ENCODE measurements at regions not wholly inside any gene's neighbourhood (a gene's known extent, or its start where the extent isn't known, plus 50 kb on each side); places are given as distances from the start of the nearest gene placed in this dataset.

DNA sequence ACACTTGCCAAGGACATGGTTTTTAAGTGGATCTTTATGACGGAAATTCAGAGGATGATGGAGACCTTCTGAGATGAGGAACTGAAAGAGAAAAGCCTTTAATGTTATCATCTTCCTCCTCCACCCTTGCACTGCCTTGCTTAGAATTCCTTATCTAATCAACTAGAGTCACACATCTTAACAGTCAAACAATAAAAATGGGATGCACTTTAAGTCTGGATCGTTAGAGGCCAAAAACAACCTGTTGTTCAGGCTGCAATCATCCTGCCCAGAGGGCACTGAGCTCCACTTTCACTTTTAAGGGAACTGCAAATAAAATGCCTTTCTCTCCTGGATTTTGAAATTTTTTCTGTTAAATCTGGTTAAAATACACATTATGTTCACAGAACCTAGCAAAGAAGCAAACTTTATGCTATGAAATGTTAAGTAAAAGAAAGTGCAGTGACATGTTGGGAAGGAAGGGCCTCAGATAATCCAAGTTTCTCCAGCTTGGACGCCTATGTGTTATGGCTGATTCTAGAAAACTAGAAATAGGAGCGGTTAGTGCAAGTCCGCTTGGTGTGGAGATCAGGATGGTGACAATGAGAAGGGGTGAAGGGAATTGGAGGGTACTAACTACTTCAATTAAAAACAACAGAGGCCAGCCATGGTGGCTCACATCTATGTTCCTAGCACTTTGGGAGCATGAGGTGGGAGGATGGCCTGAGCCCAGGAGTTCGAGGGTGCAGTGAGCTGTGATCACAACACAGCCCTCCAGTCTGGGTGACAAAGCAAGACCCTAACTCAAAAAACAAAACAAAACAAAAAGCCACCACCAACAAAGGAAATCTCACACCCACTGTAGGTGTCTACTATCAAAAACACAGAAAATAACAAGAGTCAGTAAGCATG lies 66.4 kb upstream of the KIF13A start:
- DNase-seq = no peak
- intact Hi-C loops (cut with micrococcal nuclease) = no loop called here
- H3K9me3 ChIP-seq (ENCODE audit: control extremely low read depth in 1 of 3, control insufficient read depth in 2 of 3, insufficient read depth in 1 of 3, low read length in 2 of 3) = no peaks in the 10 kb centered on the region
- no peaks in the 10 kb centered on the region for H4K20me1 ChIP-seq (ENCODE audit: control insufficient read depth, insufficient read depth, low read length, poor library complexity, severe bottlenecking)
- no peaks in the 10 kb centered on the region for H3K9me3 Mint-ChIP-seq (ENCODE audit: insufficient read depth)
- no peak overlapping the region for H3K9ac ChIP-seq (ENCODE audit: low read length)
- ATAC-seq (ENCODE audit: low read depth) = no peak
- H3K4me3 ChIP-seq (ENCODE audit: control extremely low read depth in 1 of 5, extremely low read depth in 1 of 5, insufficient read depth in 1 of 5, low read depth in 2 of 5, low read length in 4 of 5) = no peak overlapping the region
- TF ChIP-seq, protein P1, sequence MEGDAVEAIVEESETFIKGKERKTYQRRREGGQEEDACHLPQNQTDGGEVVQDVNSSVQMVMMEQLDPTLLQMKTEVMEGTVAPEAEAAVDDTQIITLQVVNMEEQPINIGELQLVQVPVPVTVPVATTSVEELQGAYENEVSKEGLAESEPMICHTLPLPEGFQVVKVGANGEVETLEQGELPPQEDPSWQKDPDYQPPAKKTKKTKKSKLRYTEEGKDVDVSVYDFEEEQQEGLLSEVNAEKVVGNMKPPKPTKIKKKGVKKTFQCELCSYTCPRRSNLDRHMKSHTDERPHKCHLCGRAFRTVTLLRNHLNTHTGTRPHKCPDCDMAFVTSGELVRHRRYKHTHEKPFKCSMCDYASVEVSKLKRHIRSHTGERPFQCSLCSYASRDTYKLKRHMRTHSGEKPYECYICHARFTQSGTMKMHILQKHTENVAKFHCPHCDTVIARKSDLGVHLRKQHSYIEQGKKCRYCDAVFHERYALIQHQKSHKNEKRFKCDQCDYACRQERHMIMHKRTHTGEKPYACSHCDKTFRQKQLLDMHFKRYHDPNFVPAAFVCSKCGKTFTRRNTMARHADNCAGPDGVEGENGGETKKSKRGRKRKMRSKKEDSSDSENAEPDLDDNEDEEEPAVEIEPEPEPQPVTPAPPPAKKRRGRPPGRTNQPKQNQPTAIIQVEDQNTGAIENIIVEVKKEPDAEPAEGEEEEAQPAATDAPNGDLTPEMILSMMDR (IDR thresholded peaks at IDR 0.05) = no peak
- TF ChIP-seq EZH2 (IDR thresholded peaks at IDR 0.05; ENCODE audit: borderline replicate concordance, insufficient read depth, low read depth, low read length, poor library complexity, severe bottlenecking) = no peak
- no peak overlapping the region for H3K4me2 ChIP-seq (replicated peaks; ENCODE audit: low read depth, low read length, poor library complexity, severe bottlenecking)
- H3K27ac Mint-ChIP-seq = no peak overlapping the region
- no peak overlapping the region for H3K27ac ChIP-seq (ENCODE audit: low read length in 2 of 2)
- no peak overlapping the region for H2AFZ ChIP-seq (ENCODE audit: insufficient read depth, low read depth, low read length, poor library complexity, severe bottlenecking)
- no peaks in the 10 kb centered on the region for H3K36me3 ChIP-seq (replicated peaks in 1 of 2; ENCODE audit: control extremely low read depth in 1 of 2, control insufficient read depth in 1 of 2, extremely low read depth in 1 of 2, insufficient read depth in 2 of 2, low read length in 1 of 2)
- ChIA-PET CTCF (no interaction called here), POLR2A (no interaction called here)
- no peak overlapping the region for H3K4me3 Mint-ChIP-seq
- no peaks in the 10 kb centered on the region for H3K4me1 Mint-ChIP-seq
- no peaks in the 10 kb centered on the region for H3K4me1 ChIP-seq (ENCODE audit: control insufficient read depth in 2 of 2, insufficient read depth in 2 of 2, low read length in 2 of 2)
- 100% methylated on average over 1 of the region's 6 CpGs for WGBS (ENCODE audit: insufficient coverage)
- H3K27me3 ChIP-seq (replicated peaks in 1 of 4; ENCODE audit: control extremely low read depth in 1 of 4, control insufficient read depth in 3 of 4, insufficient read depth in 4 of 4, low read length in 3 of 4) = no peaks in the 10 kb centered on the region
- no peaks in the 10 kb centered on the region for H3K79me2 ChIP-seq (ENCODE audit: control insufficient read depth, insufficient read depth, low read length)
- H3K27me3 Mint-ChIP-seq = peaks cover 8% of the 10 kb centered on the region

DNA sequence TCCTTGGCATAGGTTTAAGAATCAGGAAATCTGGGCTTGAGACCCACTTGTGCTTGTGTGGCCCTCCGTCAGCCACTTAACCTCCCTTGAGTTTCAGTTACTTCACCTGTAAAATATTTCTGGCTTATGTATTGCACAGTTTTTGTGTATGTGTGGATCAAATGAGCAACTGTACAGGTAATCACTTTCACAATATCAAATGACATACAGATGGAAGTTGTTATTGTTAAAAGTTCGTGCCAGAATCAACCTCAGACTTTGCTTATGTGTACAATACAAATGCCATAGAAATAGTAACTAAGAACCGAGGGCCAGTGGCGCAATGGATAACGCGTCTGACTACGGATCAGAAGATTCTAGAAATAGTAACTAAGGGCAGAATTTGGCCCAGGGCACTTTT lies 65.6 kb upstream of the KIF13A start:
- H3K27me3 ChIP-seq (replicated peaks in 1 of 4; ENCODE audit: control extremely low read depth in 1 of 4, control insufficient read depth in 3 of 4, insufficient read depth in 4 of 4, low read length in 3 of 4) = no peaks in the 10 kb centered on the region
- intact Hi-C loops (cut with micrococcal nuclease) = no loop called here
- H3K4me2 ChIP-seq (replicated peaks; ENCODE audit: low read depth, low read length, poor library complexity, severe bottlenecking) = no peak overlapping the region
- Mint-ChIP-seq H3K27me3 (peaks cover 8% of the 10 kb centered on the region), H3K4me3 (no peak overlapping the region), H3K27ac (no peak overlapping the region), H3K4me1 (no peaks in the 10 kb centered on the region), H3K9me3 (ENCODE audit: insufficient read depth) (no peaks in the 10 kb centered on the region)
- H3K79me2 ChIP-seq (ENCODE audit: control insufficient read depth, insufficient read depth, low read length) = no peaks in the 10 kb centered on the region
- POLR2A ChIA-PET = no interaction called here
- no peak overlapping the region for H2AFZ ChIP-seq (ENCODE audit: insufficient read depth, low read depth, low read length, poor library complexity, severe bottlenecking)
- H3K9me3 ChIP-seq (ENCODE audit: control extremely low read depth in 1 of 3, control insufficient read depth in 2 of 3, insufficient read depth in 1 of 3, low read length in 2 of 3) = no peaks in the 10 kb centered on the region
- H3K36me3 ChIP-seq (replicated peaks in 1 of 2; ENCODE audit: control extremely low read depth in 1 of 2, control insufficient read depth in 1 of 2, extremely low read depth in 1 of 2, insufficient read depth in 2 of 2, low read length in 1 of 2) = no peaks in the 10 kb centered on the region
- no peaks in the 10 kb centered on the region for H4K20me1 ChIP-seq (ENCODE audit: control insufficient read depth, insufficient read depth, low read length, poor library complexity, severe bottlenecking)
- H3K4me3 ChIP-seq (ENCODE audit: control extremely low read depth in 1 of 5, extremely low read depth in 1 of 5, insufficient read depth in 1 of 5, low read depth in 2 of 5, low read length in 4 of 5) = no peak overlapping the region
- CTCF ChIA-PET = no interaction called here
- H3K4me1 ChIP-seq (ENCODE audit: control insufficient read depth in 2 of 2, insufficient read depth in 2 of 2, low read length in 2 of 2) = no peaks in the 10 kb centered on the region
- no peak for ATAC-seq (ENCODE audit: low read depth)
- WGBS (ENCODE audit: insufficient coverage) = 100% methylated on average over 1 of the region's 7 CpGs
- TF ChIP-seq EZH2 (IDR thresholded peaks at IDR 0.05; ENCODE audit: borderline replicate concordance, insufficient read depth, low read depth, low read length, poor library complexity, severe bottlenecking) = no peak
- TF ChIP-seq, protein P1 (IDR thresholded peaks at IDR 0.05) = no peak
- DNase-seq = no peak
- H3K27ac ChIP-seq (ENCODE audit: low read length in 2 of 2) = no peak overlapping the region
- no peak overlapping the region for H3K9ac ChIP-seq (ENCODE audit: low read length)
